ENCODE measurements at regions not wholly inside any gene's neighbourhood (a gene's known extent, or its start where the extent isn't known, plus 50 kb on each side); places are given as distances from the start of the nearest gene placed in this dataset.

DNA sequence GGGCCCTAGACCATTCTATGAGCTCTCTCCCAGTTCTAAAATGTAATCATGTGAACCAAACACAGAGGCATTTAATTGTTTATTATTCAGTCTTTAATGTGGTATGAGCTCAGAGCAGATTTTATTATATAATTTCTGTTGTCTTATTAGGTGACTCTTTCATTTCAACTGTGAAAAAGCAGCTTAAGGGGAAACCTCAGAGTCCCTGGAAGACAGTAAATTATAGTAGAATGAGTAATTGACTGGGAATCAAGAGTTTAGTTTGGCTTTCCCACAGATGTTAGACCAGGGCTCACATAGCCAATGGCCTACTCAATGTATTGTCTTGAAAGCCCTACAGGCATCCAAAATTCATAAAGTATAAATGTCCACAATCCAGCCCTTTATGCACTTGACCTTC is 390.4 kb upstream of the SLC35B3 start:
- peaks cover 11% of the 10 kb centered on the region for H3K36me3 Mint-ChIP-seq
- Histone ChIP-seq H3K4me1 (ENCODE audit: control insufficient read depth, insufficient read depth, low read length) (no peaks in the 10 kb centered on the region), H3K4me3 (ENCODE audit: low read length) (no peak overlapping the region), H3K9me3 (ENCODE audit: control insufficient read depth, insufficient read depth, low read length) (no peaks in the 10 kb centered on the region), H3K27ac (ENCODE audit: low read length) (no peak overlapping the region), H3K27me3 (ENCODE audit: control insufficient read depth, insufficient read depth, low read length) (no peaks in the 10 kb centered on the region), H3K36me3 (ENCODE audit: control insufficient read depth, insufficient read depth, low read length) (no peaks in the 10 kb centered on the region)
- H3K4me3 Mint-ChIP-seq, result no peak overlapping the region
- no peaks in the 10 kb centered on the region for H3K27me3 Mint-ChIP-seq (ENCODE audit: low read depth in 2 of 2)
- peaks cover 7 to 12% of the 10 kb centered on the region in 2 donors for H3K9me3 Mint-ChIP-seq
- ATAC-seq (no peak), DNase-seq (no peak)
- intact Hi-C loops (cut with micrococcal nuclease), result no loop called here
- H3K27ac Mint-ChIP-seq, result no peak overlapping the region
- TF ChIP-seq, protein P1, sequence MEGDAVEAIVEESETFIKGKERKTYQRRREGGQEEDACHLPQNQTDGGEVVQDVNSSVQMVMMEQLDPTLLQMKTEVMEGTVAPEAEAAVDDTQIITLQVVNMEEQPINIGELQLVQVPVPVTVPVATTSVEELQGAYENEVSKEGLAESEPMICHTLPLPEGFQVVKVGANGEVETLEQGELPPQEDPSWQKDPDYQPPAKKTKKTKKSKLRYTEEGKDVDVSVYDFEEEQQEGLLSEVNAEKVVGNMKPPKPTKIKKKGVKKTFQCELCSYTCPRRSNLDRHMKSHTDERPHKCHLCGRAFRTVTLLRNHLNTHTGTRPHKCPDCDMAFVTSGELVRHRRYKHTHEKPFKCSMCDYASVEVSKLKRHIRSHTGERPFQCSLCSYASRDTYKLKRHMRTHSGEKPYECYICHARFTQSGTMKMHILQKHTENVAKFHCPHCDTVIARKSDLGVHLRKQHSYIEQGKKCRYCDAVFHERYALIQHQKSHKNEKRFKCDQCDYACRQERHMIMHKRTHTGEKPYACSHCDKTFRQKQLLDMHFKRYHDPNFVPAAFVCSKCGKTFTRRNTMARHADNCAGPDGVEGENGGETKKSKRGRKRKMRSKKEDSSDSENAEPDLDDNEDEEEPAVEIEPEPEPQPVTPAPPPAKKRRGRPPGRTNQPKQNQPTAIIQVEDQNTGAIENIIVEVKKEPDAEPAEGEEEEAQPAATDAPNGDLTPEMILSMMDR (IDR thresholded peaks at IDR 0.05), result no peak
- H3K4me1 Mint-ChIP-seq, result no peaks in the 10 kb centered on the region

- TF ChIP-seq, protein P1 (IDR thresholded peaks at IDR 0.05), result no peak
- peaks cover 11% of the 10 kb centered on the region for H3K36me3 Mint-ChIP-seq
- no peaks in the 10 kb centered on the region for H3K36me3 ChIP-seq (ENCODE audit: control insufficient read depth, insufficient read depth, low read length)
- H3K27me3 ChIP-seq (ENCODE audit: control insufficient read depth, insufficient read depth, low read length), result no peaks in the 10 kb centered on the region
- no peaks in the 10 kb centered on the region for H3K4me1 Mint-ChIP-seq
- H3K4me3 ChIP-seq (ENCODE audit: low read length), result no peak overlapping the region
- no peaks in the 10 kb centered on the region for H3K9me3 ChIP-seq (ENCODE audit: control insufficient read depth, insufficient read depth, low read length)
- H3K4me1 ChIP-seq (ENCODE audit: control insufficient read depth, insufficient read depth, low read length), result no peaks in the 10 kb centered on the region
- H3K27ac Mint-ChIP-seq, result no peak overlapping the region
- peaks cover 8 to 17% of the 10 kb centered on the region in 2 donors for H3K9me3 Mint-ChIP-seq
- no peaks in the 10 kb centered on the region for H3K27me3 Mint-ChIP-seq (ENCODE audit: low read depth in 2 of 2)
- 93% methylated on average over 3 of the region's 3 CpGs for WGBS (ENCODE audit: insufficient coverage)
- ATAC-seq (no peak), DNase-seq (no peak)
- H3K27ac ChIP-seq (ENCODE audit: low read length), result no peak overlapping the region
- H3K4me3 Mint-ChIP-seq, result no peak overlapping the region
- intact Hi-C loops (cut with micrococcal nuclease), result no loop called here
These were observed 386.6 kb upstream of the SLC35B3 start for GRCh38 chr6:8821981-8822381.

DNA sequence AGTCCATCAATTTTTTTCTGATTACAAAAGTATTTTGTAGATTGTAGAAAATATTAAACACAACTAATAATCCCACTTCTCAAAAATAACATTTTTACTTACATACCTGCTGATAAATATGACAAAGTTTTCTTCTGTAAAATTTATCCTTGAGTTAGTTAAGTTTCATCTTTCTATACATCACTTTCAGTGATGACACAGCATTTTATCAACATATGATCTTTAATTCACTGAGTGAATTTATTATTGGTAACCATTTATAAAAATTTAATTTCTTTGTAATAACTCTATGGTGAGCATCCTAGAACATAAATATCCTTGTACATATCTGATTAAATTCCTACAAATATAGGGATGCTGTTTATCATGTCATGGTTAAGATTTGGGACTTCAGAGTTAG is 385.0 kb upstream of the SLC35B3 start:
- H3K4me3 Mint-ChIP-seq, result no peak overlapping the region
- TF ChIP-seq, protein P1 (IDR thresholded peaks at IDR 0.05), result no peak

GRCh38 chr6:8819446-8819845 is 384.1 kb upstream of the SLC35B3 start:
- Mint-ChIP-seq H3K27ac (no peak overlapping the region), H3K4me1 (no peaks in the 10 kb centered on the region), H3K36me3 (no peaks in the 10 kb centered on the region), H3K9me3 (peaks cover 3 to 11% of the 10 kb centered on the region in 2 donors), H3K4me3 (no peak overlapping the region), H3K27me3 (ENCODE audit: low read depth in 2 of 2) (no peaks in the 10 kb centered on the region)
- intact Hi-C loops (cut with micrococcal nuclease), result no loop called here
- 95% methylated on average over 4 of the region's 5 CpGs for WGBS (ENCODE audit: insufficient coverage)
- TF ChIP-seq, protein P1 (IDR thresholded peaks at IDR 0.05), result no peak
- DNase-seq (no peak), ATAC-seq (no peak)
- Histone ChIP-seq H3K4me3 (ENCODE audit: low read length) (no peak overlapping the region), H3K27me3 (ENCODE audit: control insufficient read depth, insufficient read depth, low read length) (no peaks in the 10 kb centered on the region), H3K27ac (ENCODE audit: low read length) (no peak overlapping the region), H3K36me3 (ENCODE audit: control insufficient read depth, insufficient read depth, low read length) (no peaks in the 10 kb centered on the region), H3K9me3 (ENCODE audit: control insufficient read depth, insufficient read depth, low read length) (no peaks in the 10 kb centered on the region), H3K4me1 (ENCODE audit: control insufficient read depth, insufficient read depth, low read length) (no peaks in the 10 kb centered on the region)

More for the DNA sequence above, 385.0 kb upstream of the SLC35B3 start:
- ATAC-seq, result no peak
- H3K27ac Mint-ChIP-seq, result no peak overlapping the region
- H3K27me3 ChIP-seq (ENCODE audit: control insufficient read depth, insufficient read depth, low read length), result no peaks in the 10 kb centered on the region
- no peaks in the 10 kb centered on the region for H3K4me1 Mint-ChIP-seq
- no peaks in the 10 kb centered on the region for H3K36me3 ChIP-seq (ENCODE audit: control insufficient read depth, insufficient read depth, low read length)
- H3K4me3 ChIP-seq (ENCODE audit: low read length), result no peak overlapping the region
- H3K9me3 Mint-ChIP-seq, result peaks cover 3 to 11% of the 10 kb centered on the region in 2 donors
- DNase-seq, result no peak
- intact Hi-C loops (cut with micrococcal nuclease), result no loop called here
- H3K27ac ChIP-seq (ENCODE audit: low read length), result no peak overlapping the region
- no peaks in the 10 kb centered on the region for H3K27me3 Mint-ChIP-seq (ENCODE audit: low read depth in 2 of 2)
- no peaks in the 10 kb centered on the region for H3K4me1 ChIP-seq (ENCODE audit: control insufficient read depth, insufficient read depth, low read length)
- H3K36me3 Mint-ChIP-seq, result no peaks in the 10 kb centered on the region
- H3K9me3 ChIP-seq (ENCODE audit: control insufficient read depth, insufficient read depth, low read length), result no peaks in the 10 kb centered on the region

Measured in natural killer cell (primary cell).